GM19035 (cell line): ENCODE measurements at regions not wholly inside any gene's neighbourhood (a gene's known extent, or its start where the extent isn't known, plus 50 kb on each side); places are given as distances from the start of the nearest gene placed in this dataset.
"Not testable (repeated sequence)": the region's sequence is repeated elsewhere in the genome, so short reads cannot be mapped to it uniquely, and the experiment has no call there.

Experiments
- ATAC-seq: cut with Tn5 transposase; IDR thresholded peaks from one replicate; pipeline ENCODE4 v1.9.1; 2021; ENCODE audit not compliant: unreplicated experiment

- no peak for ATAC-seq
Observed at GRCh38 chr2:19656011-19656410, 245.8 kb downstream of the TTC32 start.

- ATAC-seq = no peak
Observed at GRCh38 chr2:19654310-19655090, 247.3 kb downstream of the TTC32 start.

DNA sequence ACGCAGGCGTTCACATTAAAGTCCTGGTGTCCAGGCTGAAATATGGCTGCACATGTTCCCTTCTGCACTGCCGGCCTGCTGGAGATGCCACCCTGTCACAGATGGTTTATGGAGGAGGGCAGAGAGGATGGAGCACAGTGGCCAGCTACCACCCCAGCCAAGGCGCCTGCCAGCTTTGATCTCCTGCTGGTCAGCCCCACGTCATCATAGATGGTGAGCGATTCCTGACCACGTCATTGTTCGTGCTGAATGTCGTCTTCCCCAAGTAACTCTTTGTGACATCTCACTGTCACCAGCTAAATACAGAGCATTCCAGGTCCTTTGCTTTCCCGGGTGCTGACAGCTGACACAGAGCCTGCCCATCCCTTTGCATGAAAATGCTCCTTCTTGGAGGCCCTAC, 248.3 kb downstream of the TTC32 start:
- no peak for ATAC-seq

DNA sequence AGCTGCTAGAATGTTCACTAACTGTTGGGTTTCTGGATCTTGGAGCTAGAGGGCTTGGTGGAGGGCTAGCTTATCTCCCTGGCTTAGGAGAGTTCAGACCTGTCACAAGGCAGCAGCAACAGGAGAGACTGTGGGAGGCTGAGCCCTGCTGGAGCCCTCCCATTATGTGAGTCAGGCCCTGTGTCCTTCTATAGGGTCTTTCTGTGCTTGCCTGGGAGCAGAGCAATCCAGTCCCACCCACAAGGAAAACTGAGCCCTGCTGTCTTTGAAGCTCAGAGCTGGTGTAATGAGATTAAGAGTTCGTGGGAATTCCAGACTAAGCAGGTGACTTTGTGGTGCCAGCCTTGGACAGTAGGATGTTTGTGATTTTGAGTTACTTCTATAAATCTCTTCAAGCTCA, 249.0 kb downstream of the TTC32 start:
- ATAC-seq = no peak

- no peak for ATAC-seq
Observed at GRCh38 chr2:19651466-19651865, 250.3 kb downstream of the TTC32 start.

DNA sequence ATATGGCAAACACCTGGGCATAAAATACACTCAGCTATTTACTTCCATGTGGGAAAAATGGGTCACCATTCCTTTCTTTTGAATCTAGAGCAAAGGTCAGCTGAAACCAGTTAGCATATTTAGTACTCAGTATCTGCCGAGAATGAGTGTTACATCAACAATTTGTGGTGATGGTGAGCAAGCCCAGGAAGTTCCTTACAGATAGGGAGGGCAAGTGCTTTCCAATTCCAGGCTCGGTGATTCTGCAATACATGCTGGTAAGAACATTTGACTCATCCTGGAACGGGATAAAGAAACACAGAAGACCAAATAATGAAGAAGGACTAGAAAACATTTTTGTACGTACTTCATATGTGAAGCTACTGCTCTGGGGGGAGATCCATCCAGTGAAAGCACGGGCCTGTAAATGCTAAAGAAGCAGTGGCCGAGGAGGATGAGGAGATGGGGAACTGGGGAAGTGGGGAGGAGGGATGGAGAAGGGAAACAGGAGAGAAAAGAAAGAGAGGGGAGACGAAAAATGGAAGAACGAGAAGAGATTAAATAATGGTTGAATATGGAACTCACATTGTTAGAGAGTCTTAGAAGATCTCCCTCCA, 251.9 kb downstream of the TTC32 start:
- ATAC-seq = no peak

GRCh38 chr2:19649142-19649541, 252.6 kb downstream of the TTC32 start:
- ATAC-seq = no peak

GRCh38 chr2:19648583-19648982, 253.2 kb downstream of the TTC32 start:
- ATAC-seq = no peak

DNA sequence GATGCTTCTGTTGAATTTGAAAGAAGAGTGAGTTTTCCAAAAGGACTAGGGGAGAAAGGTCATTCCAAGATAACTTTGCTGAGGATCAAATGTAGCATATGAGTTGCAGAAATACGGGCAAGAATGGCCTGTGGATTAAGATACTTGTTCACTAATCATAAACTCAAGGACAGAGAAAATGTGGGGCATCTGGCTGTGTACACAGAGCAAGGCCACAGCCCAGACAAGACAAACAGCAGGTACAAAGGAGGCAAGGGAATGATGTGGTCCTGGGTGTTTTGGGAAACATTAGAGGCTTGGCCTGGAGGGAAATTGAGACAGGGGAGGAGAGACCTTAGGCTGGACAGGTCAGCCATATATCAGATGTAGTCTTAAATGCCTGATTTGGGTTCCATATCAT, 254.8 kb downstream of the TTC32 start:
- ATAC-seq = no peak

DNA sequence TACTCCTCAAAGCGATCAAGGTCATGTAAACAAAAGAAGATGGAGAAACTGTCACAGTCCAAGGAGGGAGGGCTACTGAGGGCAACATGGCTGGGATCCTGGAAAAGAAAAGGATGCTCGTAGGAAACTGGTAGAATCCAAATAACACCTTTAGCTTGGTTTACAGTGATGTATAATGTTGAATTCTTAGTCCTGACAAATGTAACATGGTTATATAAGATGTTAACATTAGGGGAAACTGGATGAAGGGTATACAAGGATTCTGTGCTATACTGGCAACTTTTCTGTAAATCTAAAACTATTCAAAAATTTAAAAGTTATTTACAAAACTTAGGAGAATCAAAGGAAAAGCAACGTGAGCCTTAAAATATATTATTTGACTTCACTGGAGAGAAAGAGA, 257.0 kb downstream of the TTC32 start:
- ATAC-seq = no peak

- peak; percentile 75 for ATAC-seq
Observed at GRCh38 chr2:19643117-19643518, 258.7 kb downstream of the TTC32 start.

DNA sequence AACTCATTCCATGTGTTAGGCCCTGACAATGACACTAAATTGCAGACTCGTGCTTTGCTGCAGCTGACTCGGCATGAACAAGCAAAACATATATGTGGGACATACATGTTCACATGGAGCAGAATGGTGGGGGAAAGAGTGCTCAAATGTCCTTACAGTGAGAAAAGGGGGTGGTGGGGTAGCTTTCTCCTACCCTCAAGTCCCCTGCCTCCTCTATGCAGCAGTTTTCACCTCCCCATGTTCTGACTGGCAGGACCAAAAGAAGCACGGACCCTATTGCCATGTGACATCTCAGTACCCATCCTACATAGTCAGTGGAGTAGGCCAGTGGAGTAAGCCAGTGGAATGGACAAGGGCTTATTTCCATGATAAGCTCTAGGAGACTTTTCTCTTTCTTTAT, 259.3 kb downstream of the TTC32 start:
- no peak for ATAC-seq

DNA sequence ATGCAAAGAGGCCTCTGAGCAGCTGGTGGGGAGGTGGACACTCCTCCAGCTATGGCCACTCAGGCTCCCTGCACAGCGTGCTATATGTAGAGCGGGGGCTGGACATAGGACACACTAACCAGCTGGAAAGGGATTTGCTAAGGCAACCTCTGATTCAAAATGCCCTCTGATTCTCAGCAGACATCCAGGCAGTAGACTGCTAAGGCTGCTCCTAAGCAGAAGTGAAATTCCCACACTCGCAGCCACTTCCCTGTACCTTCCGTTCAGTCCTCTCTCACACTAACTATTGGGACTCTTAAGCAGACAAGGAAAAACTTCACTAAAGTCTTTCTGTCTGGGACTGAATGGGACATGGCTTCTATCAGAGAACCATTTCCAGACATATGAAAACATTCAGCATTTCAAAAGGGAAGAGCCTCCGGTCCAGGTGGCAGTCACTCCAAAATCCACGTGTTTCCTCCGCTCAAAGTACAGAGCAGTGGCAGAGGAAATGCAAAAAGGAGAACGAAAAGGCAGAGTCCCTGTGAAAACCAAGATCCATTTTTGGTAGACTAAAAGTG, 265.8 kb downstream of the TTC32 start:
- ATAC-seq = no peak

GRCh38 chr2:19632403-19632991, 269.3 kb downstream of the TTC32 start:
- no peak for ATAC-seq

GRCh38 chr2:19631871-19632270, 269.9 kb downstream of the TTC32 start:
- no peak for ATAC-seq

GRCh38 chr2:19630921-19631320, 270.9 kb downstream of the TTC32 start:
- no peak for ATAC-seq

- ATAC-seq = no peak
Observed at GRCh38 chr2:19627359-19627758, 268.9 kb upstream of the OSR1 start.

- no peak for ATAC-seq
Observed at GRCh38 chr2:19623488-19623887, 265.1 kb upstream of the OSR1 start.

- ATAC-seq = no peak
Observed at GRCh38 chr2:19617257-19617848, 258.9 kb upstream of the OSR1 start.

GRCh38 chr2:19615402-19615801, 257.0 kb upstream of the OSR1 start:
- ATAC-seq = not testable (repeated sequence)

DNA sequence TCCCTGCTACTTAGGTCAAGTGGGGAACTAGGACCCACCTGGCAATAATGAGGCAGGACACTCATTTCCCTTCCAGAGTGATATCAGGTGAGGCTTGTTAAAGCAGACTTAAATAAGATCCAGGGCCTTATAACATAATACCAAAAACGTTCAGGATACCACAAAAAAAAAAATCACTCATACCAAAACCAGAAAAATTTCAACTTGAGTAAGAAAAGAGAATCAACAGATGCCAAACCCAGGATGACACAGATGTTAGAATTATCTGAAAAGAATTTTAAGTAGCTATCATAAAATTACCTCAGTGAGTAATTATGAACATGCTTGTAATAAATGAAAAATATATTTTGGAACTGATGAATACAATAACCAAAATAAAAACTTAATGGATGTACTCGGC, 255.6 kb upstream of the OSR1 start:
- ATAC-seq = no peak
